GM21515 (cell line): ENCODE measurements at regions not wholly inside any gene's neighbourhood (a gene's known extent, or its start where the extent isn't known, plus 50 kb on each side); places are given as distances from the start of the nearest gene placed in this dataset.

Experiments used
- ATAC-seq: cut with Tn5 transposase; IDR thresholded peaks from one replicate; pipeline ENCODE4 v1.9.1; 2021; ENCODE audit not compliant: unreplicated experiment

- no peak for ATAC-seq
Measured at GRCh38 chr11:19306179-19306944, 65.6 kb upstream of the E2F8 start.

- ATAC-seq, result no peak
Measured at GRCh38 chr11:19301361-19301760, 60.6 kb upstream of the E2F8 start.

- no peak for ATAC-seq
Measured at GRCh38 chr11:19294444-19294843, 53.7 kb upstream of the E2F8 start.

- no peak for ATAC-seq
Measured at GRCh38 chr11:19291064-19291463, 50.3 kb upstream of the E2F8 start.
